AG09309 (cell line): ENCODE measurements at regions not wholly inside any gene's neighbourhood (a gene's known extent, or its start where the extent isn't known, plus 50 kb on each side); places are given as distances from the start of the nearest gene placed in this dataset.
A peak's percentile ranks its signal among the peaks of the same experiment; 100 is the strongest.

Source experiments
- DNase-seq: peaks from one replicate; pipeline ENCODE4 v3.0.0-alpha.2; 2010; ENCODE audit warnings: low read depth
- H3K4me3 ChIP-seq: 2 replicates; pipeline ENCODE4 v1.5.1; 2011; ENCODE audit warnings: mild to moderate bottlenecking, low read depth, low read length, moderate library complexity; ENCODE audit not compliant: control insufficient read depth
- CTCF ChIP-seq: IDR thresholded peaks from 2 replicates; pipeline ENCODE4 v1.5.1; 2011; ENCODE audit warnings: mild to moderate bottlenecking, low read depth, low read length, inconsistent platforms; ENCODE audit not compliant: insufficient read depth, control insufficient read depth; ENCODE audit errors: missing control alignments

GRCh38 chr20:4508773-4509172 is 177.5 kb upstream of the PRNP start:
- no peak overlapping the region for H3K4me3 ChIP-seq
- no peak for DNase-seq
- no peak for TF ChIP-seq CTCF

- DNase-seq: peak; percentile 93
- H3K4me3 ChIP-seq: no peak overlapping the region
- no peak for TF ChIP-seq CTCF
Observed at GRCh38 chr20:4507288-4507719, 179.0 kb upstream of the PRNP start.

GRCh38 chr20:4504814-4505213 is 181.4 kb upstream of the PRNP start:
- TF ChIP-seq CTCF: no peak
- no peak overlapping the region for H3K4me3 ChIP-seq
- no peak for DNase-seq

GRCh38 chr20:4502756-4503155 is 183.5 kb upstream of the PRNP start:
- DNase-seq: no peak
- H3K4me3 ChIP-seq: no peak overlapping the region
- no peak for TF ChIP-seq CTCF

- TF ChIP-seq CTCF: no peak
- DNase-seq: no peak
Observed at GRCh38 chr20:4493386-4493785, 192.9 kb upstream of the PRNP start.

GRCh38 chr20:4491643-4492042 is 194.6 kb upstream of the PRNP start:
- TF ChIP-seq CTCF: no peak
- DNase-seq: no peak
- H3K4me3 ChIP-seq: no peak overlapping the region

More at GRCh38 chr20:4493386-4493785, 192.9 kb upstream of the PRNP start:
- H3K4me3 ChIP-seq: no peak overlapping the region
